ENCODE measurements at regions not wholly inside any gene's neighbourhood (a gene's known extent, or its start where the extent isn't known, plus 50 kb on each side); places are given as distances from the start of the nearest gene placed in this dataset.
"Not testable (repeated sequence)": the region's sequence is repeated elsewhere in the genome, so short reads cannot be mapped to it uniquely, and the experiment has no call there.

GRCh38 chr12:41642808-41643207 is 454.7 kb downstream of the PDZRN4 start:
- intact Hi-C loops (cut with DNase I); ATAC-seq; DNase-seq: not testable (repeated sequence)

- intact Hi-C loops (cut with DNase I), result no loop called here
- DNase-seq (no peak), ATAC-seq (no peak)
Measured at GRCh38 chr12:41636653-41637052, 448.5 kb downstream of the PDZRN4 start.

GRCh38 chr12:41635626-41636364 is 447.7 kb downstream of the PDZRN4 start:
- no peak for ATAC-seq
- no peak for DNase-seq
- intact Hi-C loops (cut with DNase I), result no loop called here

- intact Hi-C loops (cut with DNase I), result no loop called here
- DNase-seq (no peak), ATAC-seq (no peak)
Measured at GRCh38 chr12:41634091-41634490, 446.0 kb downstream of the PDZRN4 start.

- intact Hi-C loops (cut with DNase I), result no loop called here
- DNase-seq (no peak), ATAC-seq (no peak)
Measured at GRCh38 chr12:41629611-41630010, 441.5 kb downstream of the PDZRN4 start.

GRCh38 chr12:41627476-41627875 is 439.4 kb downstream of the PDZRN4 start:
- DNase-seq (no peak), ATAC-seq (no peak)
- intact Hi-C loops (cut with DNase I), result no loop called here

GRCh38 chr12:41624571-41624970 is 436.5 kb downstream of the PDZRN4 start:
- ATAC-seq (no peak), DNase-seq (no peak)
- intact Hi-C loops (cut with DNase I), result no loop called here

Measured in left cardiac atrium (tissue), 4 donors.